SK-N-SH (cell line): ENCODE measurements at regions not wholly inside any gene's neighbourhood (a gene's known extent, or its start where the extent isn't known, plus 50 kb on each side); places are given as distances from the start of the nearest gene placed in this dataset.

Experiments used
- CTCF ChIA-PET: fragments of 300-600, 350-600 bp; formaldehyde crosslinking; extraction: SDS; loops from one replicate; lab custom pipeline; 2021; lab: Yijun Ruan, JAX
- POLR2A ChIA-PET: fragments of 350-600 bp; sonication (Branson Sonifier 250); formaldehyde crosslinking; extraction: SDS; loops from one replicate; lab custom pipeline; 2020; ENCODE audit warnings: antibody characterized with exemption, inconsistent platforms; lab: Yijun Ruan, JAX
- DNase-seq: peaks from one replicate; pipeline ENCODE4 v3.0.0; 2012
- H2AFZ ChIP-seq: fragments of 200-600 bp; sonication (generic); 2 replicates; pipeline ENCODE4 v1.8.1; 2016; ENCODE audit warnings: antibody characterized with exemption, mild to moderate bottlenecking, low read depth
- H3F3A ChIP-seq: fragments of 200-600 bp; sonication (generic); replicated peaks from 2 replicates; pipeline ENCODE3; 2016; ENCODE audit warnings: antibody characterized with exemption, mild to moderate bottlenecking; ENCODE audit not compliant: insufficient read depth
- H3K27ac ChIP-seq, 2 experiments: fragments of 200-500 bp in 1 of 2; fragments of 200-600 bp in 1 of 2; sonication (Bioruptor generic) in 1 of 2; sonication (generic), shearing (Covaris generic) in 1 of 2; 2 replicates each; pipeline versions ENCODE4 v1.5.1 to v1.6.1; 2014 to 2016; ENCODE audit warnings: low read depth in 2 of 2, inconsistent platforms in 1 of 2, low read length in 1 of 2, mild to moderate bottlenecking in 1 of 2, mixed read lengths in 1 of 2
- H3K27me3 ChIP-seq: fragments of 200-600 bp; sonication (generic), shearing (Covaris generic); 2 replicates; pipeline ENCODE4 v1.6.1; 2016; ENCODE audit warnings: mixed run types; ENCODE audit not compliant: insufficient read depth
- H3K36me3 ChIP-seq, 2 experiments: fragments of 200-500 bp in 1 of 2; fragments of 200-600 bp in 1 of 2; sonication (Bioruptor generic) in 1 of 2; sonication (generic) in 1 of 2; replicated peaks in 1 of 2; 2 replicates each; pipeline versions ENCODE3 to v1.5.1; 2014 to 2016; ENCODE audit warnings: low read length in 1 of 2, mild to moderate bottlenecking in 1 of 2; ENCODE audit not compliant: insufficient read depth in 2 of 2, control insufficient read depth in 1 of 2
- H3K4me1 ChIP-seq, 2 experiments: fragments of 200-500 bp in 1 of 2; fragments of 200-600 bp in 1 of 2; sonication (Bioruptor generic) in 1 of 2; sonication (generic), shearing (Covaris generic) in 1 of 2; 2 replicates each; pipeline versions ENCODE4 v1.5.1 to v1.6.1; 2014 to 2016; ENCODE audit warnings: low read depth in 1 of 2, low read length in 1 of 2, mixed run types in 1 of 2; ENCODE audit not compliant: insufficient read depth in 2 of 2, control insufficient read depth in 1 of 2
- H3K4me2 ChIP-seq: fragments of 200-600 bp; sonication (generic), shearing (Covaris generic); 2 replicates; pipeline ENCODE4 v1.6.1; 2017; ENCODE audit warnings: mixed run types
- H3K4me3 ChIP-seq, 2 experiments: fragments of 200-500 bp in 1 of 2; fragments of 200-600 bp in 1 of 2; sonication (Bioruptor generic) in 1 of 2; sonication (generic), shearing (Covaris generic) in 1 of 2; 2 replicates each; pipeline versions ENCODE4 v1.5.1 to v1.8.1; 2014 to 2016; ENCODE audit warnings: low read depth in 2 of 2, inconsistent platforms in 1 of 2, low read length in 1 of 2, mild to moderate bottlenecking in 1 of 2, mixed read lengths in 1 of 2, moderate library complexity in 1 of 2
- H3K79me2 ChIP-seq: fragments of 200-600 bp; sonication (generic); 2 replicates; pipeline ENCODE4 v1.8.1; 2017; ENCODE audit warnings: mild to moderate bottlenecking; ENCODE audit not compliant: insufficient read depth
- H3K9ac ChIP-seq: fragments of 200-600 bp; sonication (generic); 2 replicates; pipeline ENCODE4 v1.6.1; 2017; ENCODE audit warnings: mixed run types
- H3K9me2 ChIP-seq: fragments of 200-600 bp; sonication (generic); 2 replicates; pipeline ENCODE4 v1.6.1; 2017; ENCODE audit warnings: mixed run types
- H3K9me3 ChIP-seq: fragments of 200-600 bp; sonication (generic); 2 replicates; pipeline ENCODE4 v1.6.1; 2017; ENCODE audit warnings: mixed run types, mild to moderate bottlenecking, moderate library complexity
- H4K20me1 ChIP-seq: fragments of 200-600 bp; sonication (generic); 2 replicates; pipeline ENCODE4 v1.6.1; 2017; ENCODE audit warnings: mild to moderate bottlenecking, mixed run types; ENCODE audit not compliant: insufficient read depth
- CTCF ChIP-seq: fragments of 200-600 bp; sonication (generic); IDR thresholded peaks from 2 replicates; pipeline ENCODE4 v1.6.1; 2017; ENCODE audit warnings: antibody characterized with exemption, mild to moderate bottlenecking, moderate library complexity
- ELF1 ChIP-seq: IDR thresholded peaks from 2 replicates; pipeline ENCODE4 v1.4.0; 2012
- EP300 ChIP-seq, 2 experiments: IDR thresholded peaks; 2 replicates each; pipeline versions ENCODE4 v1.4.0 to v1.6.1; 2012; ENCODE audit warnings: borderline replicate concordance in 1 of 2, low read depth in 1 of 2, low read length in 1 of 2
- FOSL2 ChIP-seq: IDR thresholded peaks from 2 replicates; pipeline ENCODE4 v1.4.0; 2012; ENCODE audit warnings: low read depth, mild to moderate bottlenecking, moderate library complexity, borderline replicate concordance
- FOXM1 ChIP-seq: IDR thresholded peaks from 2 replicates; pipeline ENCODE4 v1.4.0; 2012; ENCODE audit warnings: low read depth, mild to moderate bottlenecking
- GABPA ChIP-seq: IDR thresholded peaks from 2 replicates; pipeline ENCODE4 v1.4.0; 2012; ENCODE audit warnings: low read depth, mild to moderate bottlenecking
- GATA2 ChIP-seq: sonication (generic); formaldehyde crosslinking; IDR thresholded peaks from 2 replicates; pipeline ENCODE4 v1.5.0; 2020; ENCODE audit warnings: mild to moderate bottlenecking, missing genetic modification reagents
- JUND ChIP-seq: IDR thresholded peaks from 2 replicates; pipeline ENCODE4 v1.4.0; 2012
- MXI1 ChIP-seq: IDR thresholded peaks from 2 replicates; pipeline ENCODE4 v1.6.1; 2012; ENCODE audit warnings: mild to moderate bottlenecking, low read depth, low read length, improper control_type of control experiment
- NFIC ChIP-seq: IDR thresholded peaks from 2 replicates; pipeline ENCODE4 v1.4.0; 2012; ENCODE audit warnings: borderline replicate concordance
- NRF1 ChIP-seq: IDR thresholded peaks from 2 replicates; pipeline ENCODE4 v1.6.1; 2012; ENCODE audit warnings: low read depth, mild to moderate bottlenecking, low read length
- POLR2AphosphoS5 ChIP-seq: IDR thresholded peaks from 2 replicates; pipeline ENCODE4 v1.6.1; 2012; ENCODE audit warnings: low read depth, low read length
- RAD21 ChIP-seq: IDR thresholded peaks from 2 replicates; pipeline ENCODE4 v1.6.1; 2012; ENCODE audit warnings: mild to moderate bottlenecking, low read length
- RCOR1 ChIP-seq: fragments of 150-350 bp; IDR thresholded peaks from 2 replicates; pipeline ENCODE4 v1.6.1; 2017; ENCODE audit warnings: antibody characterized with exemption, low read length
- SMC3 ChIP-seq: IDR thresholded peaks from 2 replicates; pipeline ENCODE4 v1.6.1; 2012; ENCODE audit warnings: low read depth, low read length, improper control_type of control experiment
- TAF1 ChIP-seq: IDR thresholded peaks from 2 replicates; pipeline ENCODE4 v1.6.1; 2012; ENCODE audit warnings: low read depth, mild to moderate bottlenecking, low read length, moderate library complexity, borderline replicate concordance
- TCF12 ChIP-seq: IDR thresholded peaks from 2 replicates; pipeline ENCODE4 v1.4.0; 2012
- TEAD4 ChIP-seq: IDR thresholded peaks from 2 replicates; pipeline ENCODE4 v1.4.0; 2012; ENCODE audit warnings: mild to moderate bottlenecking, borderline replicate concordance; ENCODE audit not compliant: insufficient read depth
- WGBS: methylation state at CpG from one replicate; pipeline ENCODE4 v1.1.6; 2017; ENCODE audit warnings: low lambda C conversion rate; 5-methylcytosine and 5-hydroxymethylcytosine counted together
- TF ChIP-seq, protein P1 (sequence below): fragments of 150-350 bp; IDR thresholded peaks from 2 replicates; pipeline ENCODE4 v1.6.1; 2017; ENCODE audit warnings: antibody characterized with exemption, low read length, low read depth, borderline replicate concordance
- TF ChIP-seq, protein P2 (sequence below): IDR thresholded peaks from 2 replicates; pipeline ENCODE4 v1.6.1; 2012; ENCODE audit warnings: mild to moderate bottlenecking, low read depth, low read length, moderate library complexity
- TF ChIP-seq, protein P3 (sequence below): IDR thresholded peaks from 2 replicates; pipeline ENCODE4 v1.4.0; 2012; ENCODE audit warnings: low read depth

DNA sequence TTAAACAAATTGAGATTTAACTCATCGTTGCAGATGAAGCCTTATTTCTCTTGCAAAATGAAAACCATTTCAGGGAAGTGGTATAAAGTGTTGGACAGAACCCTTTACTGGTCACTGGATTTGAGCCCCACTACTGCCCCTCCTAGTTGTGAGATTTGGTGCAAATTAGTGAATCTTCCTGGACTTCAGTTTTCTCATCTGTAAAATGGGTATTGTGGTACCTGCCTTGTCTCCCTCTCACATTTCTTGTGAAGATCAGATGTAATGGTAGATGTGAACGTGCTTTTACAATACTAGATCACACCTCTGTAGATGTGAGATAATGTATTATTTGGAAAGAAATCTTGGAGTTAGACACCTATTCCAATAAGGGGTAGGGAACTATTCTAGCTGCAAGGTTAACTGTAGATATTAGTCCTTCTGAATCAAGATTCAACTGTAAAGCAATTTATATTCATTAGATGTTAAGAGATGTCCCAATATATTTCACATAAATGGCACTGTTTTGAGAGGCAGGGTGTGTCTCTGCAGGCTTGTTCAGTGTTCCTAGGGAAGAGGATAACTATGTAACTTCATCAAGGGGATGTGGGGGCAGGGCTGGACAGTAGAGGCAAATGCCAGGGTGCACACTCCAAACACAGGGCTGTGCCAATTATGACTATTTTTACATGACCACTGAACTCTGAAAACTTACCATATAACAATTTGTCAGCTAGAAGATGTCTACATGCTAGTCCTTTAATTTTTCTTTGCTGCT, 112.4 kb upstream of the PFN2 start:
- H3K9ac ChIP-seq: peak overlapping the region; percentile 48; the same call in 1 of the 2 replicates
- H3K4me1 ChIP-seq: peaks cover 24 to 32% of the 10 kb centered on the region in 2 experiments
- no peaks in the 10 kb centered on the region for H3K9me3 ChIP-seq
- H3K36me3 ChIP-seq: no peaks in the 10 kb centered on the region
- 67% methylated on average over 2 of the region's 2 CpGs for WGBS
- H3K4me2 ChIP-seq: peak overlapping the region; percentile 60
- no peaks in the 10 kb centered on the region for H4K20me1 ChIP-seq
- no peaks in the 10 kb centered on the region for H3K27me3 ChIP-seq
- H3K27ac ChIP-seq: peak overlapping the region; percentile 79 to 98; a peak in 3 of 4 replicates
- no peaks in the 10 kb centered on the region for H3K79me2 ChIP-seq
- H3F3A ChIP-seq: peaks cover 45% of the 10 kb centered on the region
- ChIA-PET CTCF (no interaction called here), POLR2A (no interaction called here)
- H3K4me3 ChIP-seq: peak overlapping the region; percentile 38 to 58
- TF ChIP-seq NFIC (0 out of 2 replicates have a peak, but pooled peaks have one; percentile 3), FOSL2 (no peak), JUND (no peak), CTCF (no peak), RCOR1 (no peak), GATA2 (CRISPR knock-in tag) (no peak), MXI1 (no peak), TEAD4 (no peak)
- TF ChIP-seq, protein P1, sequence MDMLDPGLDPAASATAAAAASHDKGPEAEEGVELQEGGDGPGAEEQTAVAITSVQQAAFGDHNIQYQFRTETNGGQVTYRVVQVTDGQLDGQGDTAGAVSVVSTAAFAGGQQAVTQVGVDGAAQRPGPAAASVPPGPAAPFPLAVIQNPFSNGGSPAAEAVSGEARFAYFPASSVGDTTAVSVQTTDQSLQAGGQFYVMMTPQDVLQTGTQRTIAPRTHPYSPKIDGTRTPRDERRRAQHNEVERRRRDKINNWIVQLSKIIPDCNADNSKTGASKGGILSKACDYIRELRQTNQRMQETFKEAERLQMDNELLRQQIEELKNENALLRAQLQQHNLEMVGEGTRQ: no peak
- no peak for DNase-seq
- H3K9me2 ChIP-seq: no peaks in the 10 kb centered on the region
- H2AFZ ChIP-seq: peak overlapping the region; percentile 76; the same call in 1 of the 2 replicates

DNA sequence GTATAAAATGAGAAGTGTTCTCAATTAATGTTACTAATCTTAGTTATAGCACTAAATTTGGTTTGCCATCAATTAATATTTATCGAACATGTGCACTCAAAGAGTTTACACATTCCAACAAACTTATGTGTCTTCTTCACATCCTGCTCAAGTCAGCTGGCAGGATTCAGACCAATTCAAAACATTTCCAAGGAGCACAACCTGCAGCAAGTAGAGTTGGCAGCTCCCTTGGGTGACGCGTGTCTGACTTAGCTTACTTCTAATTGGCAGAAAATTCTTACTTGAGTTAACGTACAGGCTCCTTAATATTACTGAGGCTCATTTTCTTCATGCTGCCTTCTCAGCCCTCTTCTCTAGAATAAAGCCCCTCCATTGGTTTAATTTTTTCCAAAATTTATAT, 110.4 kb upstream of the PFN2 start:
- Histone ChIP-seq H3K9me2 (no peaks in the 10 kb centered on the region), H3K4me2 (peak overlapping the region; percentile 34; the same call in 1 of the 2 replicates), H3K27ac (peak overlapping the region; percentile 86 to 98; a peak in 3 of 4 replicates)
- TF ChIP-seq RCOR1 (no peak), TAF1 (no peak), EP300 (IDR thresholded peaks at IDR 0.05; ENCODE audit: borderline replicate concordance in 1 of 2, low read depth in 1 of 2, low read length in 1 of 2) (peak in 1 of 2 experiments; percentile 61; a peak in 1 of 4 replicates), TEAD4 (0 out of 2 replicates have a peak, but pooled peaks have one; percentile 30), TCF12 (peak; percentile 75), FOXM1 (no peak), MXI1 (no peak), NRF1 (no peak), JUND (peak; percentile 44; the same call in 1 of the 2 replicates), ELF1 (no peak), POLR2AphosphoS5 (no peak), NFIC (peak; percentile 72), SMC3 (no peak), RAD21 (no peak), GABPA (no peak)
- TF ChIP-seq, protein P2, sequence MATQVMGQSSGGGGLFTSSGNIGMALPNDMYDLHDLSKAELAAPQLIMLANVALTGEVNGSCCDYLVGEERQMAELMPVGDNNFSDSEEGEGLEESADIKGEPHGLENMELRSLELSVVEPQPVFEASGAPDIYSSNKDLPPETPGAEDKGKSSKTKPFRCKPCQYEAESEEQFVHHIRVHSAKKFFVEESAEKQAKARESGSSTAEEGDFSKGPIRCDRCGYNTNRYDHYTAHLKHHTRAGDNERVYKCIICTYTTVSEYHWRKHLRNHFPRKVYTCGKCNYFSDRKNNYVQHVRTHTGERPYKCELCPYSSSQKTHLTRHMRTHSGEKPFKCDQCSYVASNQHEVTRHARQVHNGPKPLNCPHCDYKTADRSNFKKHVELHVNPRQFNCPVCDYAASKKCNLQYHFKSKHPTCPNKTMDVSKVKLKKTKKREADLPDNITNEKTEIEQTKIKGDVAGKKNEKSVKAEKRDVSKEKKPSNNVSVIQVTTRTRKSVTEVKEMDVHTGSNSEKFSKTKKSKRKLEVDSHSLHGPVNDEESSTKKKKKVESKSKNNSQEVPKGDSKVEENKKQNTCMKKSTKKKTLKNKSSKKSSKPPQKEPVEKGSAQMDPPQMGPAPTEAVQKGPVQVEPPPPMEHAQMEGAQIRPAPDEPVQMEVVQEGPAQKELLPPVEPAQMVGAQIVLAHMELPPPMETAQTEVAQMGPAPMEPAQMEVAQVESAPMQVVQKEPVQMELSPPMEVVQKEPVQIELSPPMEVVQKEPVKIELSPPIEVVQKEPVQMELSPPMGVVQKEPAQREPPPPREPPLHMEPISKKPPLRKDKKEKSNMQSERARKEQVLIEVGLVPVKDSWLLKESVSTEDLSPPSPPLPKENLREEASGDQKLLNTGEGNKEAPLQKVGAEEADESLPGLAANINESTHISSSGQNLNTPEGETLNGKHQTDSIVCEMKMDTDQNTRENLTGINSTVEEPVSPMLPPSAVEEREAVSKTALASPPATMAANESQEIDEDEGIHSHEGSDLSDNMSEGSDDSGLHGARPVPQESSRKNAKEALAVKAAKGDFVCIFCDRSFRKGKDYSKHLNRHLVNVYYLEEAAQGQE: no peak
- TF ChIP-seq, protein P3, sequence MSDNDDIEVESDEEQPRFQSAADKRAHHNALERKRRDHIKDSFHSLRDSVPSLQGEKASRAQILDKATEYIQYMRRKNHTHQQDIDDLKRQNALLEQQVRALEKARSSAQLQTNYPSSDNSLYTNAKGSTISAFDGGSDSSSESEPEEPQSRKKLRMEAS: peak; percentile 54

More for the DNA sequence above, 110.4 kb upstream of the PFN2 start:
- H3K36me3 ChIP-seq: no peaks in the 10 kb centered on the region
- peaks cover 24 to 35% of the 10 kb centered on the region in 2 experiments for H3K4me1 ChIP-seq
- H3K9me3 ChIP-seq: 0 out of 2 replicates have a peak, but pooled peaks cover 8% of the 10 kb centered on the region
- WGBS: 45% methylated on average over 4 of the region's 4 CpGs
- peak overlapping the region; percentile 29; the same call in 1 of the 2 replicates for H3K9ac ChIP-seq
- DNase-seq: no peak
- H4K20me1 ChIP-seq: no peaks in the 10 kb centered on the region
- peaks cover 58% of the 10 kb centered on the region for H3F3A ChIP-seq
- POLR2A ChIA-PET: no interaction called here
- no peaks in the 10 kb centered on the region for H3K27me3 ChIP-seq
- CTCF ChIA-PET: interaction anchor here (1.1 kb wide), 1 partner anchor 103 kb away, joined by 3 read pairs; no protein-coding TSS in a partner anchor
- no peak overlapping the region for H2AFZ ChIP-seq
- H3K4me3 ChIP-seq: no peak overlapping the region
- H3K79me2 ChIP-seq: no peaks in the 10 kb centered on the region
